ENCODE measurements at regions not wholly inside any gene's neighbourhood (a gene's known extent, or its start where the extent isn't known, plus 50 kb on each side); places are given as distances from the start of the nearest gene placed in this dataset.
A peak's percentile ranks its signal among the peaks of the same experiment; 100 is the strongest.

GRCh38 chr4:112894951-112895350 is 154.5 kb upstream of the ANK2 start:
- DNase-seq (ENCODE audit: low read depth), result no peak

- peak; percentile 87 for DNase-seq (ENCODE audit: low read depth)
These were observed 153.4 kb upstream of the ANK2 start for GRCh38 chr4:112895811-112896608.

- DNase-seq (ENCODE audit: low read depth), result no peak
These were observed 152.8 kb upstream of the ANK2 start for GRCh38 chr4:112896609-112897190.

GRCh38 chr4:112897543-112897942 is 151.9 kb upstream of the ANK2 start:
- DNase-seq (ENCODE audit: low read depth), result no peak

GRCh38 chr4:112898357-112899141 is 150.9 kb upstream of the ANK2 start:
- DNase-seq (ENCODE audit: low read depth), result peak; percentile 65

GRCh38 chr4:112900416-112900815 is 149.0 kb upstream of the ANK2 start:
- DNase-seq (ENCODE audit: low read depth), result no peak

- no peak for DNase-seq (ENCODE audit: low read depth)
These were observed 147.5 kb upstream of the ANK2 start for GRCh38 chr4:112901962-112902411.

GRCh38 chr4:112905728-112906127 is 143.7 kb upstream of the ANK2 start:
- no peak for DNase-seq (ENCODE audit: low read depth)

GRCh38 chr4:112908511-112908910 is 140.9 kb upstream of the ANK2 start:
- DNase-seq (ENCODE audit: low read depth), result no peak

- no peak for DNase-seq (ENCODE audit: low read depth)
These were observed 139.2 kb upstream of the ANK2 start for GRCh38 chr4:112910109-112910736.

- no peak for DNase-seq (ENCODE audit: low read depth)
These were observed 132.6 kb upstream of the ANK2 start for GRCh38 chr4:112916868-112917267.

- no peak for DNase-seq (ENCODE audit: low read depth)
These were observed 125.9 kb upstream of the ANK2 start for GRCh38 chr4:112923516-112923915.

- no peak for DNase-seq (ENCODE audit: low read depth)
These were observed 122.6 kb upstream of the ANK2 start for GRCh38 chr4:112926819-112927218.

GRCh38 chr4:112927544-112927943 is 121.9 kb upstream of the ANK2 start:
- DNase-seq (ENCODE audit: low read depth), result peak; percentile 17

GRCh38 chr4:112931001-112931400 is 118.5 kb upstream of the ANK2 start:
- no peak for DNase-seq (ENCODE audit: low read depth)

- no peak for DNase-seq (ENCODE audit: low read depth)
These were observed 115.7 kb upstream of the ANK2 start for GRCh38 chr4:112933790-112934189.

GRCh38 chr4:112938461-112939058 is 110.9 kb upstream of the ANK2 start:
- DNase-seq (ENCODE audit: low read depth), result peak; percentile 60

- no peak for DNase-seq (ENCODE audit: low read depth)
These were observed 109.6 kb upstream of the ANK2 start for GRCh38 chr4:112939901-112940300.

GRCh38 chr4:112940336-112940735 is 109.1 kb upstream of the ANK2 start:
- DNase-seq (ENCODE audit: low read depth), result no peak

- DNase-seq (ENCODE audit: low read depth), result no peak
These were observed 107.4 kb upstream of the ANK2 start for GRCh38 chr4:112942077-112942476.

- no peak for DNase-seq (ENCODE audit: low read depth)
These were observed 106.5 kb upstream of the ANK2 start for GRCh38 chr4:112942997-112943396.

- no peak for DNase-seq (ENCODE audit: low read depth)
These were observed 105.4 kb upstream of the ANK2 start for GRCh38 chr4:112944006-112944405.
